Osteoblast (primary cell): ENCODE measurements at regions not wholly inside any gene's neighbourhood (a gene's known extent, or its start where the extent isn't known, plus 50 kb on each side); places are given as distances from the start of the nearest gene placed in this dataset.

Experiments used
- DNase-seq: peaks from one replicate; pipeline ENCODE4 v3.0.0; 2011; ENCODE audit warnings: low spot score, mixed read lengths; ENCODE audit not compliant: insufficient read length; ENCODE audit errors: missing footprints
- H2AFZ ChIP-seq: 2 replicates; pipeline ENCODE4 v1.6.0; 2011; ENCODE audit warnings: mild to moderate bottlenecking, low read length
- H3K27ac ChIP-seq: 2 replicates; pipeline ENCODE4 v1.5.1; 2011; ENCODE audit warnings: mild to moderate bottlenecking, low read depth, low read length, moderate library complexity
- H3K27me3 ChIP-seq: 2 replicates; pipeline ENCODE4 v1.6.0; 2012; ENCODE audit warnings: mild to moderate bottlenecking, control low read depth, inconsistent platforms, low read length, moderate library complexity; ENCODE audit not compliant: insufficient read depth
- H3K36me3 ChIP-seq: 2 replicates; pipeline ENCODE4 v1.5.1; 2011; ENCODE audit warnings: mild to moderate bottlenecking, low read length, control low read depth, moderate library complexity; ENCODE audit not compliant: insufficient read depth
- H3K4me1 ChIP-seq: 2 replicates; pipeline ENCODE4 v1.5.1; 2011; ENCODE audit warnings: mild to moderate bottlenecking, low read length, control low read depth, moderate library complexity; ENCODE audit not compliant: insufficient read depth
- H3K4me2 ChIP-seq: 2 replicates; pipeline ENCODE4 v1.6.0; 2011; ENCODE audit warnings: mild to moderate bottlenecking, low read length; ENCODE audit not compliant: insufficient read depth
- H3K4me3 ChIP-seq: fragments of 200-600 bp; sonication (generic); 3 replicates; pipeline ENCODE4 v1.5.1; 2012; ENCODE audit warnings: mild to moderate bottlenecking, low read length, inconsistent platforms; ENCODE audit not compliant: insufficient read depth
- H3K79me2 ChIP-seq: 2 replicates; pipeline ENCODE4 v1.6.0; 2012; ENCODE audit warnings: mild to moderate bottlenecking, low read length, control low read depth, inconsistent platforms; ENCODE audit not compliant: insufficient read depth
- H3K9me3 ChIP-seq: 2 replicates; pipeline ENCODE4 v1.5.1; 2011; ENCODE audit warnings: low read depth, low read length, control low read depth
- H4K20me1 ChIP-seq: 2 replicates; pipeline ENCODE4 v1.6.0; 2012; ENCODE audit warnings: mild to moderate bottlenecking, low read length, control low read depth; ENCODE audit not compliant: insufficient read depth
- TF ChIP-seq, protein P1 (sequence below): IDR thresholded peaks from 2 replicates; pipeline ENCODE4 v1.5.1; 2011; ENCODE audit warnings: mild to moderate bottlenecking, low read depth, low read length, moderate library complexity; ENCODE audit errors: extremely low read depth

DNA sequence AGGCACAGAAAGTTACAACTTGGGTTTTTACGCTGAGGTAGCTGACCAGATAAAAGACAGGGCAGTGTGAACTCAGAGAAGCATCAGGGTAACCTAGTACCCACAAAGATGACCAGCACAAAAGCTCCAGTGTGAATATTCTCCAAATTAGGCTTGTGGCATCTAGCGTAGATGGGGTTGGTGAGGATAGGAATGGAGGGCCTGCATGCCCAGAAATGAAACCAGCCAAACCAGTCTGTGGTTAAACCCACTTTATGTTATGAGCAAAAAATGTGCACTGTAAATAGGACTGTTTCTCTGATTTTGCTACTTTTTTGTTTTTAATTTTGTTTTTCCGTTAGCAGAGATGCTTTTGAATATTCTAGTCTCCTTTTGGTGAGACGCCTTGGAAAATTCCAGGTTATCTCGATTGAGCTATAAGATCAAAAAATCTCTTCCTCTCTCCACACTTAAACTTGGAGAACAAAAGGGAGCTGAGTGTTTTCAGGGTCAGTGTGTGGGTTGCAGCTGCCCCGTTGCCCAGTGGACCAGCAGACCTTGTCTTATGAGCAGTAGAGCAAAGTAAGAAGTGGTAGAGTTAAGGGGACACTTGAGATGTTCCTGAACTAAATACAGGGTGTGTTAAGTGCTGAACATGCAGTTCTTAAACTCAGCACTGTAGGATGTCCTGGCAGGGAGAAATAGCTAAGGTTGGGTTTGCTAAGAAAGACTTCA lies 132.9 kb downstream of the C3orf38 start:
- no peak for DNase-seq
- Histone ChIP-seq H3K36me3 (no peaks in the 10 kb centered on the region), H3K27ac (no peak overlapping the region), H2AFZ (no peak overlapping the region), H3K4me2 (no peak overlapping the region), H3K27me3 (no peaks in the 10 kb centered on the region), H3K4me3 (no peak overlapping the region), H3K4me1 (no peaks in the 10 kb centered on the region), H3K9me3 (no peaks in the 10 kb centered on the region), H3K79me2 (no peaks in the 10 kb centered on the region), H4K20me1 (no peaks in the 10 kb centered on the region)
- TF ChIP-seq, protein P1, sequence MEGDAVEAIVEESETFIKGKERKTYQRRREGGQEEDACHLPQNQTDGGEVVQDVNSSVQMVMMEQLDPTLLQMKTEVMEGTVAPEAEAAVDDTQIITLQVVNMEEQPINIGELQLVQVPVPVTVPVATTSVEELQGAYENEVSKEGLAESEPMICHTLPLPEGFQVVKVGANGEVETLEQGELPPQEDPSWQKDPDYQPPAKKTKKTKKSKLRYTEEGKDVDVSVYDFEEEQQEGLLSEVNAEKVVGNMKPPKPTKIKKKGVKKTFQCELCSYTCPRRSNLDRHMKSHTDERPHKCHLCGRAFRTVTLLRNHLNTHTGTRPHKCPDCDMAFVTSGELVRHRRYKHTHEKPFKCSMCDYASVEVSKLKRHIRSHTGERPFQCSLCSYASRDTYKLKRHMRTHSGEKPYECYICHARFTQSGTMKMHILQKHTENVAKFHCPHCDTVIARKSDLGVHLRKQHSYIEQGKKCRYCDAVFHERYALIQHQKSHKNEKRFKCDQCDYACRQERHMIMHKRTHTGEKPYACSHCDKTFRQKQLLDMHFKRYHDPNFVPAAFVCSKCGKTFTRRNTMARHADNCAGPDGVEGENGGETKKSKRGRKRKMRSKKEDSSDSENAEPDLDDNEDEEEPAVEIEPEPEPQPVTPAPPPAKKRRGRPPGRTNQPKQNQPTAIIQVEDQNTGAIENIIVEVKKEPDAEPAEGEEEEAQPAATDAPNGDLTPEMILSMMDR, result no peak

DNA sequence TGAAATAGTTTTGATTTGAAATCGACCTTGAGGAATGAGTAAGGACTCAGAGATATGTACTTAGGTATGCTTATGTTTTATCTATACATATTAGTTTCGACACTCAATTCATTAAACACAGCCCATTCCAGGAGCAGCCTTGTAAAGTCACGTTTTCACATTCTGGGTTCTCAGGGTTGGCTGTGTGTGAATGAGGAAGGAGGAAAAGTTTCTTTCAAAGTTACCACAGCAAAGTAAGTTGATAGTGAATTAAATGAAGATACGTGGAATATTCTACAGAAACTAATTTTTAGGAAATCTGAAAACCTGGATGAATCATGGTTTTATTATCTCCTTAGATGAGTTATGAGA lies 133.5 kb downstream of the C3orf38 start:
- Histone ChIP-seq H4K20me1 (no peaks in the 10 kb centered on the region), H3K4me1 (no peaks in the 10 kb centered on the region), H3K27ac (no peak overlapping the region), H3K36me3 (no peaks in the 10 kb centered on the region), H3K4me3 (no peak overlapping the region), H3K9me3 (no peaks in the 10 kb centered on the region), H3K27me3 (no peaks in the 10 kb centered on the region), H3K4me2 (no peak overlapping the region), H2AFZ (no peak overlapping the region), H3K79me2 (no peaks in the 10 kb centered on the region)
- DNase-seq, result no peak
- TF ChIP-seq, protein P1, result no peak

DNA sequence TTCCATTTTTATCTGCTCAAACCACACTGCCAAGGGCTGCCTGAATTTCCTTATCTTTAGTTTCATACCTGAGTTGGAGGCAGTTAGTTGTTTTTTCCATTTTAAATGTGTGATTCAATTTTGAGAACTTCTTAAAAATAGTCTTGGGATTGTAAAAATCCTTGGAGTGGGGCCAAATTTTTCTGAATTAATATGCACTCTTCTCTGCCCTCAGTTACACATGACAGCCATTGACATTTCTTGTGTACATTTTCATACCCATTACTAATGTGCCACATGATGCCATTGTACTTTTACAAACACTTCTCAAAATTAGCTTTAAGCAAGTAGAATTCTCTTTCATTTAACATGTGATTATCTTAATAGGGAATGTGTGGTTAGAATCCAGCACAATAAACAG lies 141.7 kb downstream of the C3orf38 start:
- no peak for DNase-seq
- no peaks in the 10 kb centered on the region for H3K9me3 ChIP-seq
- TF ChIP-seq, protein P1, result no peak
- no peaks in the 10 kb centered on the region for H3K27me3 ChIP-seq
- H3K4me3 ChIP-seq, result no peak overlapping the region
- no peaks in the 10 kb centered on the region for H3K4me1 ChIP-seq
- H4K20me1 ChIP-seq, result no peaks in the 10 kb centered on the region
- H3K36me3 ChIP-seq, result no peaks in the 10 kb centered on the region
- no peak overlapping the region for H2AFZ ChIP-seq
- no peaks in the 10 kb centered on the region for H3K79me2 ChIP-seq
- H3K27ac ChIP-seq, result no peak overlapping the region
- no peak overlapping the region for H3K4me2 ChIP-seq

DNA sequence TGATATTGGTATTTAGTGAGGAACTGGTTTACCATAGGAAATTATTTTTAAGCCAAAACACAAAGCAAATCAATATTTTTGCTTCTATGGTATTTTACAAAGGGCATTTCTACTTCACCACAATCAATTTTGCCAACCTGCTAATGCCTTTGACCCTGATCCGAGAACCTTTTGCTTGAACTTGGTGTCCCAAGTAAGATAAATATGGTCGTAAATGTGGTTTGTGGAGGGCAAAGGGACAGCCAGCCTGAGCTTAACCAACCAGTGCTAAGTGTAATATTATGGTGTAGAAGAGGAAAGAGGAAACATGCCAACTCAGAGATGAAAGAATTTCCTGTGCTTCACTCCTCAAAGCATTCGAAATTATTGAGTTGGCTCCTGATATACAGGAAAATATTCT lies 148.4 kb downstream of the C3orf38 start:
- no peak for DNase-seq
- Histone ChIP-seq H3K4me3 (no peak overlapping the region), H3K4me1 (no peaks in the 10 kb centered on the region), H4K20me1 (no peaks in the 10 kb centered on the region), H3K79me2 (no peaks in the 10 kb centered on the region), H3K27ac (no peak overlapping the region), H3K27me3 (no peaks in the 10 kb centered on the region), H2AFZ (no peak overlapping the region), H3K36me3 (no peaks in the 10 kb centered on the region), H3K9me3 (no peaks in the 10 kb centered on the region), H3K4me2 (no peak overlapping the region)
- TF ChIP-seq, protein P1, result no peak
